Activated T-helper 2 cell treated with anti-CD3 and anti-CD28 coated beads, Interferon-gamma antibody, Interleukin-2, Interleukin-4, amounts not matched to agents 10 μg/mL and 5 μg/mL and 100 μg/mL, durations not matched to agents 14 hours and 24 hours and 36 hours (primary cell): ENCODE measurements at regions not wholly inside any gene's neighbourhood (a gene's known extent, or its start where the extent isn't known, plus 50 kb on each side); places are given as distances from the start of the nearest gene placed in this dataset.

Source experiments
- DNase-seq: peaks from one replicate; pipeline ENCODE4 v3.0.0; 2021; ENCODE audit warnings: low spot score
- H3K27ac Mint-ChIP-seq: one replicate; pipeline ENCODE4 v1.8.0; 2021; ENCODE audit warnings: mixed read lengths
- H3K27me3 Mint-ChIP-seq: one replicate; pipeline ENCODE4 v1.8.0; 2021; ENCODE audit warnings: low read depth, mixed read lengths
- H3K36me3 Mint-ChIP-seq: one replicate; pipeline ENCODE4 v1.8.0; 2021; ENCODE audit warnings: low read depth, mixed read lengths
- H3K4me1 Mint-ChIP-seq: one replicate; pipeline ENCODE4 v1.8.0; 2021; ENCODE audit warnings: low read depth, mixed read lengths
- H3K4me3 Mint-ChIP-seq: one replicate; pipeline ENCODE4 v1.8.0; 2021; ENCODE audit warnings: low read depth, mild to moderate bottlenecking, moderate library complexity, mixed read lengths
- H3K9me3 Mint-ChIP-seq: one replicate; pipeline ENCODE4 v1.8.0; 2021; ENCODE audit warnings: mixed read lengths
- intact Hi-C: fragments of 100-400 bp; cut with micrococcal nuclease; formaldehyde crosslinking; loops from one replicate; pipeline ENCODE4 v1.15.1; 2023

DNA sequence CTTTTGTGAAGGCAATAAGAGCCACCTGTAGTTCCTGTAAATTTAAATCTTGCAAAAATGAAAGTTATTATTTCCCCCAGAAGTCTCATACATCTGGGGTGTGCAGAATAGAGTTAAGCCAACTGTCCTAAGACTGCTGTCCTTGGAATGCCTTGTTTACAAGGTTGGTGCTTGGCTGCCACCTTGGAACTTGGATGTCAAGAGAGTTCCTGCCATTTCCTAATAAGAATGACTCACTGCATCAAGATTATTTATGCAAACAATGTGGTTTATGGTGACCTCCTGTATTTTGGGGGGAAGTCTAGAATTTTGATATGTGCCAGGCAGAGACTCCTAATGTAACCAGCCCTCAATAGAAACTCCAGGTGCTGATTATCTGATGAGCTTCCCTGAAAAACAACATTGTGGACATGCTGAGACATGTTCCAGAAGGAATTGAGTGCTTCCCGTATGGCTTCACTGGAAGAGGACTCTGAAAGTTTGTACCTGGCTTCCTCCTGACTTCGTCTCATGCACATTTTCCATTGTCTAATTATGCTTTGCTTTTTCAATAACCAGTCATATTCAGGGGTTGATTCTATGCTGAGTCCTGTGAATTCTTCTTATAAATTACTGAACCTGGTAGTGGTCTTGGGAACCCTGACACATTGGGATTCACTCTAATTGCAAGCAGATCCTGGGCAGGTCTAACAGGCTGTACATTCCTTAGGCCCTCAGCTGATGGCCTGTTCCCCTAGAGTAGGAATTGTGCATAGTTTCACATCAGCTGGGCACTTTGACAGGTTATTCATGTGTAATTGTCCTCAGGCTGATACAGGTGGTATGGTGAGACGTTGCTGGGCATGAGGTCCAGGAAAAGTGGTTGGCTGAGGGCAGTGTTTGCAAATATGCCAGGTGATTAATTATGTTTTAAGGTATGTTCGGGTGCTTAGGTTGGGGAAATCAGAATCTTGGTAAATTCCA is 1370.7 kb upstream of the TMEM132C start:
- DNase-seq: no peak
- Mint-ChIP-seq H3K4me3 (no peak overlapping the region), H3K27ac (no peak overlapping the region), H3K4me1 (no peaks in the 10 kb centered on the region), H3K9me3 (no peaks in the 10 kb centered on the region), H3K36me3 (no peaks in the 10 kb centered on the region), H3K27me3 (no peaks in the 10 kb centered on the region)
- intact Hi-C loops: no loop called here

DNA sequence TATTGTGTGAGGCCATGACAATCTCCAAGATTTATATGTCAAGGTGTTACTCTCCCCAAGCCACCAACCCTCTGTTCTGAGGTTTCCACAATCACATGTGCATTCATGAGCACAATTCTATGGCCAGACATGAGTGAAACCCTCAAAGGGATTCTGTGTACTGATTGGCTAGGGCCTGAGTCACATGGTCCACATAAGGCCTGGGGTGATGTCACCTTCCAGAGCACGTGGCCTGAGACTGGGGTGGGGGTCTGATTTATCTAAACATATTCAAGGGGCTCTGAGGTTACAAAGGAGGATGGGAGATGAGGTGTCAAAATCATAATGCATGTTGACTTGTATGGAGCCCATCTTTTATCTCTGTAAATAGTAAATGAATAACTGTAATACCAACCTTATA is 1369.9 kb upstream of the TMEM132C start:
- no peak overlapping the region for H3K27ac Mint-ChIP-seq
- H3K4me1 Mint-ChIP-seq: no peaks in the 10 kb centered on the region
- DNase-seq: no peak
- H3K27me3 Mint-ChIP-seq: no peaks in the 10 kb centered on the region
- H3K9me3 Mint-ChIP-seq: no peaks in the 10 kb centered on the region
- H3K4me3 Mint-ChIP-seq: no peak overlapping the region
- intact Hi-C loops: no loop called here
- no peaks in the 10 kb centered on the region for H3K36me3 Mint-ChIP-seq

GRCh38 chr12:126897778-126898177 is 1369.2 kb upstream of the TMEM132C start:
- Mint-ChIP-seq H3K4me1 (no peaks in the 10 kb centered on the region), H3K27me3 (no peaks in the 10 kb centered on the region), H3K36me3 (no peaks in the 10 kb centered on the region), H3K4me3 (no peak overlapping the region), H3K27ac (no peak overlapping the region), H3K9me3 (no peaks in the 10 kb centered on the region)
- DNase-seq: no peak
- intact Hi-C loops: no loop called here

GRCh38 chr12:126898562-126898961 is 1368.4 kb upstream of the TMEM132C start:
- no peaks in the 10 kb centered on the region for H3K4me1 Mint-ChIP-seq
- intact Hi-C loops: no loop called here
- no peaks in the 10 kb centered on the region for H3K27me3 Mint-ChIP-seq
- H3K27ac Mint-ChIP-seq: no peak overlapping the region
- H3K36me3 Mint-ChIP-seq: no peaks in the 10 kb centered on the region
- H3K4me3 Mint-ChIP-seq: no peak overlapping the region
- no peak for DNase-seq
- H3K9me3 Mint-ChIP-seq: no peaks in the 10 kb centered on the region

DNA sequence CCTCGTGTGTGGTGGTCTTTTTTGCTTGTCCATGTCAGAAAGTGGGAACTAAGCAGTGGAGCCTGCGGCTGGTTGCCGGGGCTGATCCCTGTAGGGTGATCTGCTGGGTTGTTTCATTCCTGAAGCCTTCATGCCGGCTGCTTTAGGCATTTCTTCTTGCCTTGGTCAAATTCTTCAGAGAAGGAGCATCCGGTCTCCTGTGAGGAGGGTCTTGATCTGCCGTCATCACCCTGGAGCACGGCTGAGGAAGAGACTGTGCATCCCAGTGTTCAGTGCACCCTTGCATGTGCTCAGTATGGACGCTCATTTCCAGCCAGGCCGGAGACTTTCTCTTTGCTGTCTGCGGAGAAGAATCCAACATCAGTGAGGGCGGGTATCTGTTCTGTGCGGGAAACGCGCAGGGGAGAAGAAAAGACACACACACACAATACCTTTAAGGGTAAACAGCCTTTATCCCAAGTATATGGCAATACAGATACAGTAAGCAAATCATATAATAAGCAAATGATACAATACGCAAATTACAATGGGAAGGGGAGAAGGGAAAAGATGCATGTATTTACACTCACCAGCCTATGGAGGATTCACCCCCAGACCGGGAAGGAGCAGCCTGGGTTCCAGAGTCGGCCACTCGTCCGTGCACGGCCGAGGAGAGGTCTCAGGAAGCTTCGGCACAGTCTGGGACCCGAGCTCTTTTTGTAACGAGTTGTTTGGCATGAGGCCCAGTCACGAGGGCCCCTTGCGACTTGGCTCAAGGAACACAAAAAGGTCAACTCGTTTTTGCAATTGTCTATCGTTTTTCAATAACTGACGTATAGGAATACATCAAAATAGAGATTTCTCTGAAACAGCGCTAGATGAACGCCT is 1366.8 kb upstream of the TMEM132C start:
- Mint-ChIP-seq H3K27me3 (no peaks in the 10 kb centered on the region), H3K4me3 (no peak overlapping the region), H3K9me3 (no peaks in the 10 kb centered on the region), H3K27ac (no peak overlapping the region), H3K4me1 (no peaks in the 10 kb centered on the region), H3K36me3 (no peaks in the 10 kb centered on the region)
- no peak for DNase-seq
- intact Hi-C loops: no loop called here

DNA sequence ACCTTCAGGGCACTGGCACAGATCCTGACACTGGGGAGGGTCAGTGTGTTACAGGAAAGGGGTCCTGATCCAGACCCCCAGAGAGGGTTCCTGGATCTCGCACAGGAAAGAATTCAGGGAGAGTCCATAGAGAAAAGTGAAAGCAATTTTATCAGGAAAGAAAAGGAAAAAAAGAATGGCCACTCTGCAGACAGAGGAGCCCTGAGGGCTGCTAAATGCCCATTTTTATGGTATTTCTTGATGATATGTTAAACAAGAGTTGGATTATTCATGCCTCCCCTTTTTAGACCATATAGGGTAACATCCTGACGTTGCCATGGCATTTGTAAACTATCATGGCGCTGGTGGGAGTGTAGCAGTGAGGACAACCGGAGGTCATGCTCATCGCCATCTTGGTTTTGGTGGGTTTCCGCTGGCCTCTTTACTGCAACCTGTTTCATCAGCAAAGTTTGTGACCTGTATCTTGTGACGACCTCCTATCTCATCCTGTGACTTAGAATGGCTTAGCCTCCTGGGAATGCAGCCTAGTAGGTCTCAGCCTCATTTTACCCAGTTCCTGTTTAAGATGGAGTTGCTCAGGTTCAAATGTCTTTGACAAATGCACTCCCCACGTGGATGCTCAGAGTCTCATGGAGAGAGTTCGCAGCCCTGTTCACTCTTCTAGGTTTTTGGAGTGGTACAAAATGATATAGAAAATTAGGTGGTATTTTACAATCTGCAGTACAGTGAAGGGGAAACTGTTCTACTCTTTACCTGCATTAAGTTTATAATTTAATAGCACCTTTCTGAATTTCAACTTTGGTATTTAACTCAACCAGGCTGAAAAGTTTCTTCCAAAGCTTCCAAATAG is 1363.7 kb upstream of the TMEM132C start:
- DNase-seq: no peak
- Mint-ChIP-seq H3K4me3 (no peak overlapping the region), H3K27ac (no peak overlapping the region), H3K36me3 (no peaks in the 10 kb centered on the region), H3K4me1 (no peaks in the 10 kb centered on the region), H3K9me3 (peaks cover 5% of the 10 kb centered on the region), H3K27me3 (no peaks in the 10 kb centered on the region)
- intact Hi-C loops: no loop called here

DNA sequence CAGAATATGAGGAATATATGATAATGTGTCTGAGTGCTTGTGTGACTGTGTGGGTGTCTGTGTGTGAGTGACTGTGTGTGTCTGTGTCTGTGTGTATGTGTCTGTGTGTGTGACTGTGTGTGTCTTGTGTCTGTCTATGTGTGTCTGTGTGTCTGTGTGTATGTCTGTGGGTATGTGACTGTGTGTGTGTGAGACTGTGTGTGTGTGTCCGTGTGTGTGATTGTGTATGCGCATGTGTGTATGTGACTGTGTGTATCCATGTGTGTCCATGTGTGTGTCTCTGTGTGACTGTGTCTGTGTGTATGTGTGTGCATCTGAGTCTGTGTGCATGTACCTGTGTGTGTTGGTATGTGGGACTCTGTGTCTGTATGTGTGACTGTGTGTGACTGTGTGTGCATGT is 1361.2 kb upstream of the TMEM132C start:
- Mint-ChIP-seq H3K4me1 (no peaks in the 10 kb centered on the region), H3K27ac (no peak overlapping the region), H3K9me3 (peaks cover 5% of the 10 kb centered on the region), H3K36me3 (no peaks in the 10 kb centered on the region), H3K4me3 (no peak overlapping the region), H3K27me3 (no peaks in the 10 kb centered on the region)
- intact Hi-C loops: no loop called here
- no peak for DNase-seq

GRCh38 chr12:126907900-126908764 is 1358.8 kb upstream of the TMEM132C start:
- no peaks in the 10 kb centered on the region for H3K36me3 Mint-ChIP-seq
- intact Hi-C loops: no loop called here
- H3K27ac Mint-ChIP-seq: no peak overlapping the region
- H3K4me3 Mint-ChIP-seq: no peak overlapping the region
- no peak for DNase-seq
- H3K9me3 Mint-ChIP-seq: peaks cover 8% of the 10 kb centered on the region
- no peaks in the 10 kb centered on the region for H3K4me1 Mint-ChIP-seq
- H3K27me3 Mint-ChIP-seq: no peaks in the 10 kb centered on the region

DNA sequence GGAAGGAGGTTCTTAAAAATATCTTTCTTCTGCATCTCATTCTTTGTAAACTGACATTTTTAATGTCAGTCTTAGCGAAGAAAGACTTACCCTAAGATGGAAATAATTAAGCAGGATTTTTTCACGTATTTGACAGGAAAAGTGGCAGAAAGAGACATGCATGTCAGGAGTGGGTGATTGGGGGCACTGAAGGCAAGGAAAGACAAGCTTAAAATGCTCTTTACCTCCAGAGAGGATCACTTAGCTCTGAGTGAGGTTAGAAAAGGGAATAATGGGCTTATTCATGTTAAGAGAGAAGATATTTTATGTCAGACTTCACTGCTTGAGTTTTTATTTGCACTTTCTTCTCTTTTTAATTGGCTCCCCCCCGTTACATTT is 1358.2 kb upstream of the TMEM132C start:
- no peaks in the 10 kb centered on the region for H3K36me3 Mint-ChIP-seq
- intact Hi-C loops: no loop called here

DNA sequence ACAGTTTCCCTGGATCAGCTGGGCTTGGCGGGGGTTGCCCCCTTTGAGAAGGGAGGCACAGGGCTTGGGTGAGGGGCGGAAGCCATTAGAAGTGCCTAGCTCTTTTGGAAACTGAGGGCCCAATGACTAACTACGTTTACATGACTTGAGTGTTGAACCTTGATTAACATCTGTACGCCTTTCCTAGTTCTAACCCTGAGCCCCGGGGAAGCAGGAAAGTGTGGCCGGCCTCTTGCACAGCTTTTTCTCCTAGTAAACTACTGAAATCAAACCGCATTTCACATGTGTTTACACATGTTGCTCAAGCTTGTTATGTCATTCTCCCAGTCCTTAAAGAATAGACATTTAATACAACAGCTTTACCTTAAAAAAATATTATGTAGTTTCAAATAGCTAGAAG is 1356.4 kb upstream of the TMEM132C start:
- H3K4me1 Mint-ChIP-seq: no peaks in the 10 kb centered on the region
- H3K9me3 Mint-ChIP-seq: peaks cover 7% of the 10 kb centered on the region
- no peak for DNase-seq
- H3K27me3 Mint-ChIP-seq: no peaks in the 10 kb centered on the region
- H3K27ac Mint-ChIP-seq: no peak overlapping the region
- H3K4me3 Mint-ChIP-seq: no peak overlapping the region
- H3K36me3 Mint-ChIP-seq: no peaks in the 10 kb centered on the region
- intact Hi-C loops: no loop called here

More for the DNA sequence above, 1358.2 kb upstream of the TMEM132C start:
- no peak for DNase-seq
- no peaks in the 10 kb centered on the region for H3K4me1 Mint-ChIP-seq
- H3K27me3 Mint-ChIP-seq: no peaks in the 10 kb centered on the region
- H3K27ac Mint-ChIP-seq: no peak overlapping the region
- peaks cover 8% of the 10 kb centered on the region for H3K9me3 Mint-ChIP-seq
- no peak overlapping the region for H3K4me3 Mint-ChIP-seq

DNA sequence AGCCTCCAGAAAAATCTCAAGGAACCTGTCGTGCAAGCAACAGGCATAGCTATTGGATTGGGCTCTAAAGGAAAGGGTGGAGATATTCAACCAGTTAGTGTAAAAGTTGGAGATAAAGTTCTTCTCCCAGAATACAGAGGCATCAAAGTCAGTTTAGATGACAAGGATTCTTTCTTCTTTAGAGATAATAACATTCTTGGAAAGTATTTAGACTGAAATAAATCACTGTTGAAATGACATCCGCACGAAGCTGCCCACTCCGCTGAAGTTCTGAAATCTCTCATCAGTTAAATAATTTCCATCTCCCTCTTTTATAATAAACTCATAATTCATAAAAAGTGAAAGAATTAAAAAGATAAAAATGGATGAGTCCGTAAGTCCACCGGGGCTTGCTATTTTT is 1354.9 kb upstream of the TMEM132C start:
- no peak for DNase-seq
- Mint-ChIP-seq H3K27me3 (no peaks in the 10 kb centered on the region), H3K27ac (no peak overlapping the region), H3K9me3 (peaks cover 4% of the 10 kb centered on the region), H3K4me1 (no peaks in the 10 kb centered on the region), H3K36me3 (no peaks in the 10 kb centered on the region), H3K4me3 (no peak overlapping the region)
- intact Hi-C loops: no loop called here
